Myocyte (in vitro differentiated cells): ENCODE measurements at regions not wholly inside any gene's neighbourhood (a gene's known extent, or its start where the extent isn't known, plus 50 kb on each side); places are given as distances from the start of the nearest gene placed in this dataset.

ENCODE experiments used
- DNase-seq: peaks from one replicate; pipeline ENCODE4 v3.0.0-alpha.2; 2012; ENCODE audit warnings: low read depth

- no peak for DNase-seq
These were observed 437.4 kb upstream of the THBS1 start for GRCh38 chr15:39143479-39143878.

GRCh38 chr15:39144051-39144450 is 436.8 kb upstream of the THBS1 start:
- DNase-seq, result peak; percentile 70

DNA sequence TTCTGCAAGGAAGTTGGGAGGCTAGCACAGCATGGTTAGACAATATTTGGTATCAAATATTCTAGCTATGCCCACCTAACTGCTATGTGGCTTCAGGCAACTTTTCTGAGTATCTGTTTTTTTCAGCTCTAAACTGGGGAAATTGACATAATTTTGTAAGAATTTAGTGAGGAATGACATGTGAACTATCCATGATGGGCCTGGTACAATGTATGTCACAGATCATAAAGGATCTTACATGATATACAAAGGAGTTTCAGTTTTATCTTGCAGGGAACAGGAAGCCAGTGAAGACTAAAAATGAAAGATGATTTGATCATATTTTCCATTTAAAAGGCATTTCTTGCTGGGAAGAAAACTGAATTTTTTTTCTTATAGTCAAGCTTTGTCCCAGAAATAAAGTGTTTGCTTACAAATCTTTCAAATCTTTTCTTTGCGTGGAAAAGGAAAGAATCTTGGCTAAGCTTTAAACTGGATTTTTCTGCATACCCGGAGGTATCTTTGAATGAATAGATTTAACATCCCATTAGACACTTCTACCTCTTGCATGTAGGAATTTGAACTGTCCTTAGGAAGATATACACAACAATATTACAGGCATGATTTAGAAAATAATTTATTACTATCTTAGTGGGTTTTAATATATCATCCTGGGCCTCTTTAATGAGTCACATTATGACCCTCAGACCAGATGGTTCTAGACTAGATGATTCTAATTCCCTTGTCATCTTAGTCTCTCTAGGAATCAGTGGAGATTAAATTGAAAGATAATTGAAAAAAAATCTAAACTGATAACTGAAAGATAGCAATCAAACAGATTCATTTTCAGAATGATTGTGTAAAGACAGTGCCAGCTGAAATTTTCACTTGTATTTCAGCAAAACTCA is 436.0 kb upstream of the THBS1 start:
- DNase-seq, result no peak

GRCh38 chr15:39145854-39146625 is 434.8 kb upstream of the THBS1 start:
- no peak for DNase-seq

GRCh38 chr15:39149636-39150150 is 431.2 kb upstream of the THBS1 start:
- peak; percentile 76 for DNase-seq

DNA sequence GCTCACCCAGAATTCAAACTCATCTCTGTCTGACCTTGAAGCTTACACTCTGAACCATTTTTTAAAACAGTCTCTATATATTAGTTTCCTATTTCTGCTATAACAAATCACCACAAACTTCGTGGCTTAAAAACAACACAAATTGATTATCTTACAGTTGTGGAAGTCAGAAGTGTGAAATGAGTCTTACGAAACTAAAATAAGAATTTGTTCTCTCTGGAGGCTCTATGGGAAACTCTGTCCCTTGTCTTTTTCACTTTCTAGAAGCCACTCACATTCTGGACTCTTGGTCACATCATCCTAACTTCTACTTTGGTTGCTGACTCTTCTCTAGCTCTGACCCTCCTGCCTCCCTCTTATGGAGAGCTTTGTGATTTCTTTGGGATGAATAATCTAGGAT is 429.3 kb upstream of the THBS1 start:
- DNase-seq, result no peak

- DNase-seq, result no peak
These were observed 427.7 kb upstream of the THBS1 start for GRCh38 chr15:39153058-39153714.

DNA sequence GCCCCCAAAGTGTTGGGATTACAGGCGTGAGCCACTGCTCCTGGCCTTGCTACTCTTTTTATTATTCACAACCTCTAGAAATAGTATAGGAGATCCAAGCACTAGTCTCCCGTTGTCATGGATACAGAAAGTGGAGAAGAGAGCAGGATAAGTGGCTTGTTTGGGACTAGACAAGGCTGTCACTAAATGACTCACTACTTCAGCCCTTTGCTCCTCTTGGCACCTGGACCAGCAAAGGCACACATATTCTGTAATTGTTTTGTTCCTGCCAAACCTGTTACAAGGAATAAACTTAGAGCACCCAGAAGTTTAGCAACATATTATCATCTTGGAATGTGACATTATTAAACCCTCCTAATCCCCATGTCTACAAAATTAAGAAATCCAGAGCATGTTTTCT is 427.2 kb upstream of the THBS1 start:
- DNase-seq, result no peak

DNA sequence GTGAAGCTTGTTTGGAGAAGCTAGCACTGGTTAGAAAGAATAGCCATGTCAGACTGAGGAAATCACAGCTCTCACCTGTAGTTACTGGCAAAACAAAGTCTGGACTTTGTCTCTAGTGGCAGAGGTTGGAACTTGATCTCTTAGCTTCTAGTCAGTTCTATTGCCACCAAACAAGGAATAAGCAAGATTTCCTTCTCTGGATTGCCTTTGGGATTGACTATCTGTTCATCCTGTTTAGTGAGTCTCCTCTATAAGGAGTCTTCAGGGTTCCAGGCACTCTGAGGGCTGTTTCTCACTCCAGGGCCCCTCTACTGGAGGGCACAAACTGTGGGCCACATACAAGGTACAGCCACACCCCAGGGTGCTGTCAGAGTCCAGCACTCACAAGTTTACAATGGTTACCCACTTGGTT is 426.6 kb upstream of the THBS1 start:
- peak; percentile 62 for DNase-seq

GRCh38 chr15:39154776-39155175 is 426.1 kb upstream of the THBS1 start:
- DNase-seq, result peak; percentile 92

- peak; percentile 73 for DNase-seq
These were observed 424.7 kb upstream of the THBS1 start for GRCh38 chr15:39156166-39156565.

- no peak for DNase-seq
These were observed 424.1 kb upstream of the THBS1 start for GRCh38 chr15:39156646-39157250.

DNA sequence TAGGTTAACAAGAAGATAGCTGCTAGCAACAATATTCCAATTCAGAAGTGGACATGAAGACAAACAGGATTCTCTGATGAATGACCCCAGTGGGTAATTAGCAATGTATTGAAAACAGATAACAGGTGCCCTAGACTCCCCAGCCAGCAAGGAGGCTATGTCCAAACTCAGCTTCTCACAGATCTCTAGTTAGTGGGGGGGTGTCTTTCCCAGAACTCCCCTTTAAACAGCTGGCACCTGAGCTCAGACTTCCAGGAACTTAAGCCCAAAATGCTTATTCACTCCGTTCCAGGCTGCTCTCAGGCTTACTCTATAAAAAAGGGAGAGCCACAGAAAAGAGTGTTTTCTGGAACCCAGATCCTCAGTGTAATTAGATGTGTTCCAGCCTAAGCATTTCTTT is 423.0 kb upstream of the THBS1 start:
- peak; percentile 52 for DNase-seq

- DNase-seq, result no peak
These were observed 421.0 kb upstream of the THBS1 start for GRCh38 chr15:39159833-39160232.

- DNase-seq, result no peak
These were observed 419.8 kb upstream of the THBS1 start for GRCh38 chr15:39161096-39161495.

GRCh38 chr15:39165020-39165706 is 415.7 kb upstream of the THBS1 start:
- peak; percentile 29 for DNase-seq

DNA sequence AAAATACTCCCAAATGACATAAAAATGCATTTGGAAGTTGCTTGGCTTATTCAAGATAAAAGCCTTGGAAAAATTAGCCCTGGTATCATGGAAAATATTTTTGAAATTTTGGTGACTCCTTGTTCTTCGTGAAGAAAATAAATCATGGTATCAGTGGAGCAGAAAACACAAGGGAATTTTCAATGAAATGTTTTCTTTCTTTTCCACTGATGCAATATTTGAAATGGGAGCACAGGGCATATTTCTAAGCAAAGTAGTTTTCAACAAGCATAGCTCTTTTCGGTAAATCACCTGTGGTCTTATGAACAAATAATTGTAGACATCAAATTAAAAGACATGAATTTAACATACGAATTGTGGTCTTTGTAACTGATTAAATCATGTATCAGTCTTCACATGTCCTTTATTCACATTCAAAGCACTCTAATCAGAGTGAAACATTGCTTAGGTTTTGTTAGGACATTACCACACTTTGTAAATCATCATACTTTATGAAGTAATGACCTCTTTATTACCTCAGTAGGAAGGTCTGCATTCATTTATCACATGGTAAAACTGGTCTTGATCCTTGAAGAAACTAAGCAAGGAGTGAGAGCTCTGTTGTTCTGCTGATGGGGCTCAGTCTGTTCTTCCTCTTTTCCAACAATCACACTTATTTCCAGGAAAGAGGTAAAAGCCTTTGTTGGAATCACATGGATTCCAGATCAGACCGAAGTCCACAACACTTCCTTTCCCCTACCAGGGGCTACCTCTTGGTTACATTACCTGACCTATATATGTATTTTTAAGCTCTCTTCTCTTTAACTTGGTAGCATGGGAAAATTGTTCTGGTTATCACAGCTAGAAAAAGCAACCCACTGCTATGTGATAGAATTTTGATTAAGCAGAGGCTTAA is 413.5 kb upstream of the THBS1 start:
- no peak for DNase-seq

DNA sequence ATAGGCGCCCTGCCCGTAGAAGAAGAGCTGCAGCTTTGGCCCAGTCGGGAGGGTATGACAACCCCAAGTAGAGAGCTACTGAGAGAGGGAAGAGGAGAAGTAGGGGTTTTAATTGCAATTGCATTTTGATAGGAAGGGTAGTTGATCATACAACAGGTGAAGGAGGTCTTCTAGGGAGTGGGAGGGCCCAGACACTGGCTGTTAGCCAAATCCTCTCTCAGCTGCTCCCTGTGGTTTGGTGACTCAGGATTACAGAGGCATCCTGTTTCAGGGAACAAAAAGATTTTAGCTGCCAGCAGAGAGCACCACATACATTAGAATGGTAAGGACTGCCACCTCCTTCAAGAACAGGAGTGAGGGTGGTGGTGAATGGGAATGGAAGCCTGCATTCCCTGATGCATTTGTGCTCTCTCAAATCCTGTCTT is 408.9 kb upstream of the THBS1 start:
- DNase-seq, result peak; percentile 100
